Nucleus accumbens (tissue), 56 donors: ENCODE measurements at regions not wholly inside any gene's neighbourhood (a gene's known extent, or its start where the extent isn't known, plus 50 kb on each side); places are given as distances from the start of the nearest gene placed in this dataset.

Experiments used
- DNase-seq, 56 donors: peaks; one replicate each; lab custom pipeline; 2025; lab: John Stamatoyannopoulos, UW

DNA sequence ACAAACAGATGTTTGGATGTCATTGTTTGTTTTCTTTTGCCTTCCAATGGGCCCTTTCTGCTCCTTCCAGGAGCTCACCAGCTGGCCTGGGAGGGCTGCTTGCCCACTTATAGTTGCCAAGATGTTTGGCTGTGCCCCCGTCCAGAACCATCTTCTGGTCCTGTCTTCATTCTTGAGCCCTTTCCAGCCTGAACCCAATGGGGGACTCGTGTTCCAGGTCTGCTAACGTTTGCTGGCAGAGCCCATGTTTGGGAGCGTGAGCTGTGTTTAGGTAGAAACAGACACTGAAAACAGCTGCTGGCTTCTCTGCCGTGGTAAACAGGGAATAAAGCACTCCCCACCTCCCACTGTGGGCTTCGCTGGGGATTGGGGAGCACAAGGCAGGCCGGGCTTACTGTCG lies 83.2 kb upstream of the SYT13 start:
- peak in 1 of 56 donors; percentile 4 for DNase-seq

GRCh38 chr11:45368697-45369096 lies 82.6 kb upstream of the SYT13 start:
- DNase-seq, result no peak

DNA sequence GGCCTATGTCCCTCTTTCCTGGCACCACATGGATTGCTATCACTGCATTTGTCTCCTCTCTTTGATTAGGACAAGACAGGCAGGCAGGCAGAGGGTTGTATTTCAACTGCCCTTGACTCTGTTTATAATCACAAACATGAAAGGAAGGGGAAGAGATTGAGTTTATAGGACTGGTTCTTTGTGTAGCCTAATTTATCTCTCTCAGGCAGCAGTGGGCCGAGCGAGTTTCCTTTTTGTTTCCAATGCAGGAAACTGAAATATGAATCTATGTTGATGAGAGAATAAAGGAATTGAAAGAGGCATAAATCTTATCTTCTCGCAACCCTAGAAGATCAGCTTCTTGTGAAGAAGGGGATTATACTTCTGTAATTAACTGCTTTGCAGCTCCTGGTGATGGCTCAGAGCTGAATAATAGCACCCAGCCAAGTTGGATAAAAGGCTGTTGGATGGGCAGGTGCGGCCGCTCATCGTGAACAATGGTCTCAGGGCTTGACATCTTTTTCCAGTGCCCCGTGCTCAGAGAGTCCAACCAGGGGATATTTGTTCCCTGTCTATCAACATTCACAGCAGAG lies 80.6 kb upstream of the SYT13 start:
- DNase-seq, result peak in 1 of 56 donors; percentile 18

- DNase-seq, result peak in 34 of 56 donors; percentile 7 to 60 (median 30)
Observed at GRCh38 chr11:45365961-45366618, 79.9 kb upstream of the SYT13 start.

DNA sequence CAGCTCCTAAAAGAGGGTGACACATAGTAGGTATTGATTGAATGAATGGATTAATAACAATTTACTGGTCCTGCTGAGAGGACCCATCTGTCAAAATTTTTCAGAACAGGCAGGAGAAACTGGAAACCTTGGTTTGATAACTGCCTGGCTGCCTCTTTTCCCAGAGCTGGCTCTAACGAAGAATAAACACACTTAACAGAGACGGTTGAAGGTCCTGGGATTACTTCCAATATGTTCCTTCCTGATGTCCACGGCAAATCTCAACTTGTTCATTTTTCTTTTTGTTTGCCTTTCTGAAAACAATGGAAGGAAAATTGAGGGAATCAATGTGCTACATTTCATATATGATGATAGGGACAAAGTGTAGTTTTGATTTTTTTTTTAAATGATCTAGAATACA lies 76.5 kb upstream of the SYT13 start:
- no peak for DNase-seq

DNA sequence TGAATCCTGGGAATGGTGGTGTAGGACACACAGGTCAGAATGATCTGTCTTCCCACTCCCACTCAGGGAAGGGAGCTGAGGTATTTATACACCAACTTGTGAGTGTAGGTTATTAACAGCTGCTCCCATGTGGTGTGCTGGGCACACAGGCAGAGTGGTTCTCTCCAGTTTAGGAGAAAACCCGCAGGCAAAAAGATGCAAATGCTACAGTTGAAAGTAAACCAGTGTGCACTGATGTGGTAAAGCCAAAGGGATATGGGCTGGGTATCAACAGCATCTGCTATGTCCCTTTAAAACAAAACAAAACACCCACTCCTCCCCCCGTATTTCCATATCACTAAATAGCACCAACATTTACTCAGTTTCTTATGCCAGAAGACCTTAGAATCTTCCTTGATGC lies 75.4 kb upstream of the SYT13 start:
- DNase-seq, result no peak

DNA sequence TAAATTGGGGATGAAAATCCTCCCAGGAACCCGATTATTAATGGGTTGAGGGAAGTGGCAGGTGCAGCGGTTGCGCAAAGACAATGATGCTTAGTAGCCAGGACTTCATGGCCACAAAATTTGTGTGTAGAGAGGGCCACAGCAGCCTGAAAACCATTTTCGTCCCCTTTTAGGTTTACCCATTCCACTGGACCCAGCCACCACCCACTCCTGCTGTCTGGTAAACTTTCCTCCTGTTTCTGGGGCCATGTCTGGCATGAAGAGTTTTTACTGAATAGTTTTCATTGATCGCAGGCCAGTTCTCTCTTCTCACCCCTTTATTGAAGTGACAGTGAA lies 69.5 kb upstream of the SYT13 start:
- DNase-seq, result no peak

DNA sequence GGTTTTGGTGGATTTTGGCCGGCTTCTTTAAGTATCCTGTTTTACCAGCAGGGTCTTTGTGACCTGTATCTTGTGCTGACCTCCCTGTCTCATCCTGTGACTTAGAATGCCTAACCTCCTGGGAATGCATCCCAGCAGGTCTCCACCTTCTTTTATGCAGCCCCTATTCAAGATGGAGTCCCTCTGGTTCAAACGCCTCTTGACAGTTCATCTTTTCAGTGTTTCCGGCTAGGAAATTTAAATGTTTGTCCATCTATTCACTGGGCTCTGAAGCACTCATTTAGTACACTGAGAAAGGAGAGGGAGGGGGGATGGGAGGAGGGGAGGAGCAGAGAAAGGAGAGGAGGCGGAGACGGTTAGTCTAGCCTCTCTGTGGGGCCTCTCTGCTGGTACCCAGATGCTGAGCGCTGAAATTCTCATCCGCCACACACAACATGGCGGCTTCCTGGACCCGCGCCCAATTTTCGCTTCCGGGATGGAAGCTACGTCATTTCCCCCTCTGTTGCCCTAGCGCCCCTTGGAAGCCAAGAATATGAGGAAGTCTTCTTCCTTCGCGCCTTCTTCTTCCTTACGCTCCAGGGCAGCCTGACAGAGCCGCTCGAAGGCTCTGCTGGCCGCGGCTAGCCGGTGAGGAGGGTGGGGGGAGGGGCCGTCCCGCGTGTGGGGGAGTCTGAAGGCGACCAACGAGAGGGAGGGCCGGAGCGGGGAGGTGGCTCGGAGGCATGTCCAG lies 69.0 kb upstream of the SYT13 start:
- DNase-seq, result peak in 54 of 56 donors; percentile 24 to 94 (median 76)

GRCh38 chr11:45348729-45349128 lies 62.6 kb upstream of the SYT13 start:
- DNase-seq, result no peak

GRCh38 chr11:45347348-45348082 lies 61.4 kb upstream of the SYT13 start:
- DNase-seq, result no peak

- DNase-seq, result no peak
Observed at GRCh38 chr11:45345491-45345890, 59.4 kb upstream of the SYT13 start.

GRCh38 chr11:45344028-45344427 lies 57.9 kb upstream of the SYT13 start:
- DNase-seq, result no peak

GRCh38 chr11:45343444-45343843 lies 57.3 kb upstream of the SYT13 start:
- DNase-seq, result no peak

- no peak for DNase-seq
Observed at GRCh38 chr11:45341372-45341771, 55.2 kb upstream of the SYT13 start.

DNA sequence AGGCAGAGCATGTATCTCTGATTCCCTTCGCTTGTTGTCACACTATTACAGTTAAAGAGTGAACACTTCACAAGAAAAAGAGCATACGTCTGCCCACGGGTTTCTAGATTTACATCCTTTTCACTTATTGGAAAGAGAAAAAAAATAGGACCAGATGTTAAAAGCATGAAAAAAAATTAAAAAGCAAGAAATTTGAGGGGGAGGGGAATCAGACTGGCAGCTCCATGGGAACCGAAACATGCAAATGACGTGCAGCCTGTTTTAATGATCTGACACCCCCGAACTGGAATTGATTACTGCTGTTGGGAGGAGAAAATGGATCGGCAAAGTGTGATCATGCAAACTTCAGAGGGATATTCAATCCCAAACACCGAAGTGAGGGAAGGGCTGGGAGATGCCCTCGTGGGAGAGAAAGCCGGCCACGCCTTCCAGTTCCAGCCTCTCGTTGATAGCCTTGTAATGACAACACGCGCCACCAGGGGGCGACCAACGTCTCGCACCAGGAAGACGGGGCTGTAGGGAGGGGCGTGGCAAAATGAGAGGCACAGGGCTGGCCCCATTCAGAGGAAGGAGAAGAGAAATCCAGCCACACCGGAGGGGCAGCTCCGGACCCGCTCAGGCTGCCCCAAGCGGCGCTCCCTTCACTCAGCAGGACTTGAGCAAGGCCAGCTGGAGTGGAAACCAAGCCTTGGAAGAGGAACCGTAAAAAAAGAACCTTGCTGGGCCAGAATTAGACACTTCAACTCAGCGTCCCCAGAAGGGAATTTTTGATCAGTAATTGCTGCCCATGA lies 53.8 kb upstream of the SYT13 start:
- peak; percentile 29 to 95 (median 79) for DNase-seq

DNA sequence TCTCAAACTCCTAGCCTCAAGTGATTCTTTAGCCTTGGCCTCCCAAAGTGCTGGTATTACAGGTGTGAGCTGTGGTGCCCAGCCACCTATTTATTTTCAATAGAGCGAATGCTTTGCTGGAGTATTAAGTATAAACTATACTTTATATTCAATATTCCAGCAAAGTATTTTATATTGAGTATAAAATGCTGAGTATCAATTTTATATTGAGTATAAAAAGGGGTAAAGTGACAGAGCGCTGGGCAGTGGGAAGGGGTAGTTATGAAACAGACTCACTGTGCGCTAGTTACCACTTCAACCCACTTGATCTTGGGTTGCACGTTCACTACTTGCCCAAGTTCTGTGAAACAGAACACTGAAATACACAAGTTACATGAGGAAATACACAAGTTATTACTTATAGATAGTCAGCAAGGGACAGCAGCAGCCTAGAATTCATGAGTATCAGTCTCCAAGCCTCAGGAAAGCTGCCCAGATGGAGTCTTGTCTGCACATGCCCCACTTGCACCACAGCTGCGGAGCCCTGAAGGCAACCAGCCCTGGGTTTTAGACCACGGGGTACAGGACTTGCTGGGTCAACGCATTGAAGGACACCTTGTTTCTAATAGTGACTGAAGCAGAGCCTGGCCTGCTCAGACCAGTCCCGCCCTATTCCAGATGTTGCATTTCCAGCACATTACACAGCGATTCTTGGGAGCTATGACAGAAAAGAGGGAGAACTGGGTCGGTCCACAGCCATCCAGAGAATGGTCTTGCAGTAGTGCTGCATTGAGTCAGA lies 51.6 kb upstream of the SYT13 start:
- no peak for DNase-seq

DNA sequence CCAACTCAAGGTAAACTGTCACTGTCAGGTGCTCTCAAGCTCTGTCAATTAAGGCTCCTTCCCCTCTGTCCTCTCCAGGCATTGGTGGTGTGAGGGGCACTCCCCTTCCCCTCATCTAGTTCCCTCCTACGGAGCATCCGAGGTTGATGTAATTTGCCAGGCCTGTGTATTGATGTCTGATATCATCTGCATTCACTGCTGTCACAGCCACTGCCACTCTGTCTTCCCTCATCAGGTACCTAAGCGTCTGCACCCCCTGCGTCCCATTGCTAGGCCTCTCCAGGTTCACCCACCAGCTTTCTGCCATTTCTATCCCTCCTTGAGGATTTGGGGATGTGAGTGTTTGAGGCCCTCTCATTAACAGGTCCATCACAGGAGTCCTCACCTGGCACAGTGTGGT lies 50.0 kb upstream of the SYT13 start:
- no peak for DNase-seq
